ENCODE measurements at regions not wholly inside any gene's neighbourhood (a gene's known extent, or its start where the extent isn't known, plus 50 kb on each side); places are given as distances from the start of the nearest gene placed in this dataset.

- TF ChIP-seq CTCF (IDR thresholded peaks at IDR 0.05) (no peak), ZFX (IDR thresholded peaks at IDR 0.05; ENCODE audit: borderline replicate concordance) (no peak)
Measured at GRCh38 chr2:201949927-201950246, 83.8 kb upstream of the FZD7 start.
